ENCODE measurements at regions not wholly inside any gene's neighbourhood (a gene's known extent, or its start where the extent isn't known, plus 50 kb on each side); places are given as distances from the start of the nearest gene placed in this dataset.

DNA sequence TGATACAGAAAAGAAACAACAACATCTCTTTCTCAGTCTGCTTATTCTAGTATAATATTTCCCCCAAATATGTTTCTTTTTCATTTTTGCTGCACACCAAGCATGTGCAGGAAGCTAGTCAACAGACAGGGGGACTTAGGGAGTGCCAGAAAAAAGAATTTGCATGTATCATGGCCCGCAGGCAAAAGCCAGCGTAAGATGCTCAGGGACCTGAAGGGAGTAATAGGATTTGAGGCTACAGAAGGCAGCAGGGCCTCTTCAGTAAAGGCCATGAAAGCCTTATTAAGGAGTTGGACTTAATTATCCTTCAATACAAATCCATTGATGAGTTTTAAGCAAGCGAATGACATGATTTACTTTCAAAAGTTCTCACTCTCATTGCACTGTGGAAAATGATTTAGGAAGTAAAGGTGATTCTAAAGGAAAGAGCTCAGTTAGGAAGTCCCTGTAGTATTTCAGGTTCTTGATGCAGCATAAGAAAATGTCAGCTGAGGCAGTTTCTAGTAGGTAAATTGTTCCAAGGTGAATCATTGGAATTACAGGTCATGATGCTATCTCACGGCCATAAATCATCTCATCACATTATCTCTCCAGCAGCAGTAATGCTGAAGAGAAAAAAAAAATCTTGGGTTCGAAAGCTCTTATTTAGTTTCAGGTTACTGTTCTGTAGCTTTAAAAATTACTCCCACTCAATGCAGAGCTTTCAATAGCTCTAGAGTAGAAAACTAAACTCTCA is 94.8 kb downstream of the PTCHD4 start:
- TF ChIP-seq, protein P1, sequence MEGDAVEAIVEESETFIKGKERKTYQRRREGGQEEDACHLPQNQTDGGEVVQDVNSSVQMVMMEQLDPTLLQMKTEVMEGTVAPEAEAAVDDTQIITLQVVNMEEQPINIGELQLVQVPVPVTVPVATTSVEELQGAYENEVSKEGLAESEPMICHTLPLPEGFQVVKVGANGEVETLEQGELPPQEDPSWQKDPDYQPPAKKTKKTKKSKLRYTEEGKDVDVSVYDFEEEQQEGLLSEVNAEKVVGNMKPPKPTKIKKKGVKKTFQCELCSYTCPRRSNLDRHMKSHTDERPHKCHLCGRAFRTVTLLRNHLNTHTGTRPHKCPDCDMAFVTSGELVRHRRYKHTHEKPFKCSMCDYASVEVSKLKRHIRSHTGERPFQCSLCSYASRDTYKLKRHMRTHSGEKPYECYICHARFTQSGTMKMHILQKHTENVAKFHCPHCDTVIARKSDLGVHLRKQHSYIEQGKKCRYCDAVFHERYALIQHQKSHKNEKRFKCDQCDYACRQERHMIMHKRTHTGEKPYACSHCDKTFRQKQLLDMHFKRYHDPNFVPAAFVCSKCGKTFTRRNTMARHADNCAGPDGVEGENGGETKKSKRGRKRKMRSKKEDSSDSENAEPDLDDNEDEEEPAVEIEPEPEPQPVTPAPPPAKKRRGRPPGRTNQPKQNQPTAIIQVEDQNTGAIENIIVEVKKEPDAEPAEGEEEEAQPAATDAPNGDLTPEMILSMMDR (IDR thresholded peaks at IDR 0.05; ENCODE audit: unreplicated experiment): no peak
- DNase-seq (ENCODE audit: low spot score in 2 of 2, unreplicated experiment in 2 of 2): no peak
- H3K4me1 Mint-ChIP-seq: peaks cover 9% of the 10 kb centered on the region

GRCh38 chr6:47992809-47993208 is 118.2 kb downstream of the PTCHD4 start:
- H3K9me3 Mint-ChIP-seq: no peaks in the 10 kb centered on the region
- H3K27ac Mint-ChIP-seq: no peak overlapping the region
- no peaks in the 10 kb centered on the region for H3K4me1 Mint-ChIP-seq
- DNase-seq (ENCODE audit: low spot score in 2 of 2, unreplicated experiment in 2 of 2): no peak
- no peaks in the 10 kb centered on the region for H3K36me3 Mint-ChIP-seq
- TF ChIP-seq, protein P1 (IDR thresholded peaks at IDR 0.05; ENCODE audit: unreplicated experiment): no peak
- peaks cover 2% of the 10 kb centered on the region for H3K27me3 Mint-ChIP-seq (ENCODE audit: low read depth)
- no peak overlapping the region for H3K4me3 Mint-ChIP-seq

More for the DNA sequence above, 94.8 kb downstream of the PTCHD4 start:
- Mint-ChIP-seq H3K4me3 (no peak overlapping the region), H3K36me3 (no peaks in the 10 kb centered on the region), H3K27ac (peak overlapping the region; percentile 33), H3K27me3 (ENCODE audit: low read depth) (no peaks in the 10 kb centered on the region), H3K9me3 (peaks cover 12% of the 10 kb centered on the region)

- no peak for DNase-seq (ENCODE audit: low spot score in 2 of 2, unreplicated experiment in 2 of 2)
- no peaks in the 10 kb centered on the region for H3K9me3 Mint-ChIP-seq
- TF ChIP-seq, protein P1 (IDR thresholded peaks at IDR 0.05; ENCODE audit: unreplicated experiment): no peak
- H3K4me1 Mint-ChIP-seq: no peaks in the 10 kb centered on the region
- no peak overlapping the region for H3K4me3 Mint-ChIP-seq
- no peak overlapping the region for H3K27ac Mint-ChIP-seq
- H3K36me3 Mint-ChIP-seq: no peaks in the 10 kb centered on the region
- no peaks in the 10 kb centered on the region for H3K27me3 Mint-ChIP-seq (ENCODE audit: low read depth)
These were observed 127.5 kb downstream of the PTCHD4 start for GRCh38 chr6:47983491-47983890.

- H3K27me3 Mint-ChIP-seq (ENCODE audit: low read depth): no peaks in the 10 kb centered on the region
- no peak for DNase-seq (ENCODE audit: low spot score in 2 of 2, unreplicated experiment in 2 of 2)
- no peak overlapping the region for H3K4me3 Mint-ChIP-seq
- H3K27ac Mint-ChIP-seq: no peak overlapping the region
- H3K36me3 Mint-ChIP-seq: no peaks in the 10 kb centered on the region
- TF ChIP-seq, protein P1 (IDR thresholded peaks at IDR 0.05; ENCODE audit: unreplicated experiment): no peak
- H3K9me3 Mint-ChIP-seq: no peaks in the 10 kb centered on the region
- H3K4me1 Mint-ChIP-seq: no peaks in the 10 kb centered on the region
These were observed 133.7 kb downstream of the PTCHD4 start for GRCh38 chr6:47977314-47977713.

- TF ChIP-seq, protein P1 (IDR thresholded peaks at IDR 0.05; ENCODE audit: unreplicated experiment): no peak
These were observed 136.9 kb downstream of the PTCHD4 start for GRCh38 chr6:47974106-47974505.

More at GRCh38 chr6:47974106-47974505, 136.9 kb downstream of the PTCHD4 start:
- Mint-ChIP-seq H3K4me3 (no peak overlapping the region), H3K36me3 (no peaks in the 10 kb centered on the region), H3K9me3 (no peaks in the 10 kb centered on the region), H3K4me1 (no peaks in the 10 kb centered on the region), H3K27me3 (ENCODE audit: low read depth) (no peaks in the 10 kb centered on the region), H3K27ac (no peak overlapping the region)
- no peak for DNase-seq (ENCODE audit: low spot score in 2 of 2, unreplicated experiment in 2 of 2)

Data from mesothelial cell of epicardium (in vitro differentiated cells).